Caco-2 (cell line): ENCODE measurements at regions not wholly inside any gene's neighbourhood (a gene's known extent, or its start where the extent isn't known, plus 50 kb on each side); places are given as distances from the start of the nearest gene placed in this dataset.

Experiments used
- BruUV-seq: library from RNA; stranded (reverse); fragments of 400-500 nt; replicated peaks from 2 replicates; lab custom pipeline; 2021; lab: Mats Ljungman, UMichigan
- CTCF ChIA-PET: fragments of 300-600 bp; sonication (Branson Sonifier 250); formaldehyde crosslinking; loops from one replicate; lab custom pipeline; 2022; ENCODE audit warnings: antibody characterized with exemption; lab: Charles Lee
- POLR2A ChIA-PET: fragments of 300-600 bp; sonication (Branson Sonifier 250); formaldehyde crosslinking; loops from one replicate; lab custom pipeline; 2022; ENCODE audit warnings: antibody characterized with exemption; lab: Charles Lee
- DNase-seq, 2 experiments: peaks; one replicate each; pipeline versions ENCODE4 v3.0.0 to v3.0.0-alpha.2; 2020 to 2022
- H3K27me3 ChIP-seq: replicated peaks from 2 replicates; pipeline ENCODE4 v1.6.0; 2011; ENCODE audit warnings: low read length; ENCODE audit not compliant: control insufficient read depth, insufficient read depth
- H3K36me3 ChIP-seq: 2 replicates; pipeline ENCODE4 v1.5.1; 2011; ENCODE audit warnings: low read length; ENCODE audit not compliant: control insufficient read depth, insufficient read depth
- H3K4me1 ChIP-seq: fragments of 250-450 bp; sonication (Bioruptor Pico); 2 replicates; pipeline ENCODE4 v1.5.1; 2020; ENCODE audit warnings: mild to moderate bottlenecking
- H3K4me3 ChIP-seq: 2 replicates; pipeline ENCODE4 v1.5.1; 2011; ENCODE audit warnings: low read depth, mild to moderate bottlenecking, control low read depth, low read length
- H3K9me3 ChIP-seq: fragments of 250-450 bp; sonication (Bioruptor Pico); 2 replicates; pipeline ENCODE4 v1.5.1; 2020; ENCODE audit warnings: mild to moderate bottlenecking, moderate library complexity
- H3K27ac Mint-ChIP-seq: one replicate; pipeline ENCODE4 v1.8.0; 2022; ENCODE audit warnings: mixed read lengths; ENCODE audit not compliant: unreplicated experiment
- H3K27me3 Mint-ChIP-seq: one replicate; pipeline ENCODE4 v1.8.0; 2022; ENCODE audit warnings: mixed read lengths; ENCODE audit not compliant: insufficient read depth, unreplicated experiment
- H3K36me3 Mint-ChIP-seq: one replicate; pipeline ENCODE4 v1.8.0; 2022; ENCODE audit warnings: mild to moderate bottlenecking, mixed read lengths; ENCODE audit not compliant: insufficient read depth, unreplicated experiment
- H3K4me1 Mint-ChIP-seq: one replicate; pipeline ENCODE4 v1.8.0; 2022; ENCODE audit warnings: low read depth, mixed read lengths; ENCODE audit not compliant: unreplicated experiment
- H3K4me3 Mint-ChIP-seq: one replicate; pipeline ENCODE4 v1.8.0; 2022; ENCODE audit warnings: mild to moderate bottlenecking, moderate library complexity, mixed read lengths; ENCODE audit not compliant: unreplicated experiment
- H3K9me3 Mint-ChIP-seq: one replicate; pipeline ENCODE4 v1.8.0; 2022; ENCODE audit warnings: mixed read lengths; ENCODE audit not compliant: unreplicated experiment
- CTCF ChIP-seq, 2 experiments: fragments of 200-600 bp in 1 of 2; IDR thresholded peaks; 1 replicate in 1 of 2; 2 replicates in 1 of 2; pipeline versions ENCODE4 v1.5.1 to v1.8.0; 2011 to 2022; ENCODE audit warnings: antibody characterized with exemption in 1 of 2, control low read depth in 1 of 2, inconsistent platforms in 1 of 2, low read depth in 1 of 2, low read length in 1 of 2, mild to moderate bottlenecking in 1 of 2, moderate library complexity in 1 of 2; ENCODE audit not compliant: insufficient read depth in 1 of 2, severe bottlenecking in 1 of 2, unreplicated experiment in 1 of 2
- intact Hi-C: fragments of 100-400 bp; cut with micrococcal nuclease; formaldehyde crosslinking; loops from one replicate; pipeline ENCODE4 v1.10.0; 2022; ENCODE audit not compliant: unreplicated experiment

DNA sequence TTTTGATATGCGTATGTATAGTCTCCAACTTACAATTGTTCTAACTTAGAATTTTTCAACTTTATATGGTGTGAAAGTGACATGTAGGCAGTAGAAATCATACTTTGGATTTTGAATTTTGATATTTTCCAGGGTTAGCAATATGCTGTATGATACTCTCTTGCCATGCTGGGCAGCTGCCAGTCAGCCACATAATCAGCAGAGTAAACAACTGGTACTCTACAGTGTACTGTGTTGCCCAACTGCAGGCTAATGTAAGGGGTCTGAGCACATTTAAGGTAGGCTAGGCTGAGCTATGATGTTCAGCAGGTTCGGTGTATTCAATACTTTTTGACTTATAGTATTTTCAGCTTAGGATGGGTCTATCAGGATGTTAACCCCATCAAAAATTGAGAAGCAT lies 52.0 kb upstream of the RYK start:
- BruUV-seq: no TSS peak
- no peaks in the 10 kb centered on the region for H3K9me3 ChIP-seq
- intact Hi-C loops: no loop called here
- H3K4me1 Mint-ChIP-seq: peaks cover 6% of the 10 kb centered on the region
- H3K36me3 Mint-ChIP-seq: no peaks in the 10 kb centered on the region
- H3K9me3 Mint-ChIP-seq: no peaks in the 10 kb centered on the region
- no peaks in the 10 kb centered on the region for H3K27me3 Mint-ChIP-seq
- POLR2A ChIA-PET: interaction anchor here (0.7 kb wide), 1 partner anchor 71 kb away, joined by 4 read pairs; no protein-coding TSS in a partner anchor
- no peak overlapping the region for H3K4me3 ChIP-seq
- no peak overlapping the region for H3K4me3 Mint-ChIP-seq
- H3K36me3 ChIP-seq: no peaks in the 10 kb centered on the region
- no peaks in the 10 kb centered on the region for H3K4me1 ChIP-seq
- TF ChIP-seq CTCF (IDR thresholded peaks at IDR 0.05; ENCODE audit: insufficient read depth in 1 of 2, low read depth in 1 of 2, low read length in 1 of 2, severe bottlenecking in 1 of 2, unreplicated experiment in 1 of 2): no peak
- H3K27me3 ChIP-seq: no peaks in the 10 kb centered on the region
- no peak for DNase-seq
- CTCF ChIA-PET: no interaction called here
- H3K27ac Mint-ChIP-seq: no peak overlapping the region

DNA sequence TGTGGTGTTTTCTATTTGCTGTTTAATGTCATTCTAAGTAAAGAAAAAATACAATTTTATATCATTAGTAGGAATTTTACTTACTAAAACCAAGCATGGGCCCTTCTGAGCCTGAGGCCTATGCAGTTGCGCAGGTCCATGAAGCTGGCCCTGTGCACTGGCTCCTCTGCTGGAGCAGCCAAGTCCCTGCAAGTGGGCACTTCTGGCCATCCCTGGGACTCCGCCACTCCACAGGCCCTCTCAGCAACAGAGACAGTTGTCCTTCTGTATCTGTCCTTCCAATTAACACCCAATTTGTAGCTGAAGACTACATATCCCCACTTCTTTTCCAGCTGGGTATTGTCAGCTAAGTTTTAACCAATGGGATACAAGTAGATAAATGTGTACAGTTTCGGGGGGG lies 49.9 kb upstream of the RYK start:
- CTCF ChIA-PET: interaction anchor here (0.5 to 0.6 kb wide), 2 partner anchors 36 to 137 kb away, joined by 3 to 12 read pairs; no protein-coding TSS in a partner anchor
- BruUV-seq: no TSS peak
- peak in 1 of 2 experiments; percentile 39 for TF ChIP-seq CTCF (IDR thresholded peaks at IDR 0.05; ENCODE audit: insufficient read depth in 1 of 2, low read depth in 1 of 2, low read length in 1 of 2, severe bottlenecking in 1 of 2, unreplicated experiment in 1 of 2)
- no peaks in the 10 kb centered on the region for H3K9me3 Mint-ChIP-seq
- intact Hi-C loops: no loop called here
- Histone ChIP-seq H3K9me3 (no peaks in the 10 kb centered on the region), H3K27me3 (no peaks in the 10 kb centered on the region), H3K4me1 (no peaks in the 10 kb centered on the region), H3K36me3 (no peaks in the 10 kb centered on the region), H3K4me3 (no peak overlapping the region)
- no peaks in the 10 kb centered on the region for H3K27me3 Mint-ChIP-seq
- H3K4me1 Mint-ChIP-seq: peaks cover 6% of the 10 kb centered on the region
- H3K4me3 Mint-ChIP-seq: no peak overlapping the region
- DNase-seq: peak in 1 of 2 experiments; percentile 44
- no peaks in the 10 kb centered on the region for H3K36me3 Mint-ChIP-seq
- POLR2A ChIA-PET: no interaction called here
- no peak overlapping the region for H3K27ac Mint-ChIP-seq
